Suppressor macrophage (primary cell): ENCODE measurements at regions not wholly inside any gene's neighbourhood (a gene's known extent, or its start where the extent isn't known, plus 50 kb on each side); places are given as distances from the start of the nearest gene placed in this dataset.
A peak's percentile ranks its signal among the peaks of the same experiment; 100 is the strongest.
"Not testable (repeated sequence)": the region's sequence is repeated elsewhere in the genome, so short reads cannot be mapped to it uniquely, and the experiment has no call there.

Source experiments
- DNase-seq, 4 experiments: peaks; one replicate each; pipeline ENCODE4 v3.0.0-alpha.2; 2020 to 2022

- not testable (repeated sequence) for DNase-seq
Observed at GRCh38 chr9:66046992-66047391, 310.0 kb downstream of the FOXD4L4 start.

- DNase-seq = not testable (repeated sequence)
Observed at GRCh38 chr9:66049721-66050120, 312.8 kb downstream of the FOXD4L4 start.

GRCh38 chr9:66054705-66055104 lies 317.8 kb downstream of the FOXD4L4 start:
- not testable (repeated sequence) for DNase-seq

- not testable (repeated sequence) for DNase-seq
Observed at GRCh38 chr9:66060681-66061080, 323.7 kb downstream of the FOXD4L4 start.

- not testable (repeated sequence) for DNase-seq
Observed at GRCh38 chr9:66063822-66064221, 326.9 kb downstream of the FOXD4L4 start.

- not testable (repeated sequence) for DNase-seq
Observed at GRCh38 chr9:66065735-66066134, 328.8 kb downstream of the FOXD4L4 start.

- DNase-seq = peak in 1 of 4 experiments; percentile 0
Observed at GRCh38 chr9:66067231-66067630, 330.3 kb downstream of the FOXD4L4 start.

- DNase-seq = peak in 1 of 4 experiments; percentile 0
Observed at GRCh38 chr9:66068451-66068989, 331.6 kb downstream of the FOXD4L4 start.

GRCh38 chr9:66069025-66069424 lies 332.1 kb downstream of the FOXD4L4 start:
- DNase-seq = not testable (repeated sequence)

- not testable (repeated sequence) for DNase-seq
Observed at GRCh38 chr9:66073111-66073510, 336.2 kb downstream of the FOXD4L4 start.

GRCh38 chr9:66082811-66083210 lies 345.9 kb downstream of the FOXD4L4 start:
- DNase-seq = not testable (repeated sequence)
